Vagina (tissue), 2 donors: ENCODE measurements at regions not wholly inside any gene's neighbourhood (a gene's known extent, or its start where the extent isn't known, plus 50 kb on each side); places are given as distances from the start of the nearest gene placed in this dataset.

ENCODE experiments used
- DNase-seq, 2 donors: peaks; one replicate each; pipeline ENCODE4 v3.0.0-alpha.2; 2017; ENCODE audit errors: extremely low spot score in 2 of 2
- H3K27ac ChIP-seq: fragments of 200-600 bp; sonication (generic); one replicate; pipeline ENCODE4 v1.5.1; 2019
- H3K27me3 ChIP-seq: fragments of 200-600 bp; sonication (generic); one replicate; pipeline ENCODE4 v1.5.1; 2019
- H3K36me3 ChIP-seq, 2 donors: fragments of 200-600 bp; sonication (generic); one replicate each; pipeline ENCODE4 v1.5.1; 2017 to 2019
- H3K4me1 ChIP-seq: fragments of 200-600 bp; sonication (generic); one replicate; pipeline ENCODE4 v1.5.1; 2019
- H3K4me3 ChIP-seq, 2 donors: fragments of 200-600 bp; sonication (generic); 1 replicate in 1 of 2; 2 replicates in 1 of 2; pipeline ENCODE4 v1.5.1; 2016 to 2019
- H3K9me3 ChIP-seq: fragments of 200-600 bp; sonication (generic); one replicate; pipeline ENCODE4 v1.5.1; 2019
- POLR2A ChIP-seq, 2 donors: fragments of 450-650 bp; IDR thresholded peaks; one replicate each; pipeline ENCODE4 v1.6.1; 2017; ENCODE audit warnings: antibody characterized with exemption in 2 of 2, mild to moderate bottlenecking in 2 of 2, moderate library complexity in 2 of 2
- POLR2AphosphoS5 ChIP-seq, 2 donors: sonication (generic); formaldehyde crosslinking; IDR thresholded peaks; one replicate each; pipeline ENCODE4 v1.9.0; 2017; ENCODE audit warnings: antibody characterized with exemption in 2 of 2, mild to moderate bottlenecking in 2 of 2, low read depth in 1 of 2; ENCODE audit not compliant: insufficient read depth in 1 of 2
- intact Hi-C: fragments of 100-400 bp; cut with DNase I; formaldehyde crosslinking; loops from one replicate; pipeline ENCODE4 v1.15.1; 2023
- TF ChIP-seq, protein P1 (sequence below), 3 experiments: fragments of 450-650 bp in 2 of 3; fragments of 200-600 bp in 1 of 3; sonication (generic) in 1 of 3; IDR thresholded peaks; one replicate each; pipeline ENCODE4 v1.5.1; 2017 to 2019; ENCODE audit warnings: antibody characterized with exemption in 3 of 3, mild to moderate bottlenecking in 2 of 3, moderate library complexity in 2 of 3

DNA sequence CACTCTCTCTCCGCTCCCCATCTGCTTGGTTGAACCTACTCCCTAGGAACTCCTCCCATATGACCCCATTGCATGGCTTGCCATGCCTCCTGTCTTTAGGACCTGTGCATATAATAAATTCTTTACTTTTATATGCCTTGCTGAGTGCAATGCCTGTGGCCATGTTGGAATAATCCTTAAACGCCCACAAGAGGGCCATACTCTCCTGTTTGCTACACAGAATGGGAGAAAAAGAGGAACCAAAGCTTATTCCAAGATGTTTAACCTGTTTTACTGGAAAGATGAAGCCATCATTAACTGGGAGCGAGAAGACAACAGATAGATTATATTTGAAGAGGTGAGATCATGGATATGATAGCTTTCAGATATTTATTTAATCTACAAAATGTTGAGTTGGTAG lies 1097.8 kb downstream of the NAALADL2 start:
- TF ChIP-seq, protein P1, sequence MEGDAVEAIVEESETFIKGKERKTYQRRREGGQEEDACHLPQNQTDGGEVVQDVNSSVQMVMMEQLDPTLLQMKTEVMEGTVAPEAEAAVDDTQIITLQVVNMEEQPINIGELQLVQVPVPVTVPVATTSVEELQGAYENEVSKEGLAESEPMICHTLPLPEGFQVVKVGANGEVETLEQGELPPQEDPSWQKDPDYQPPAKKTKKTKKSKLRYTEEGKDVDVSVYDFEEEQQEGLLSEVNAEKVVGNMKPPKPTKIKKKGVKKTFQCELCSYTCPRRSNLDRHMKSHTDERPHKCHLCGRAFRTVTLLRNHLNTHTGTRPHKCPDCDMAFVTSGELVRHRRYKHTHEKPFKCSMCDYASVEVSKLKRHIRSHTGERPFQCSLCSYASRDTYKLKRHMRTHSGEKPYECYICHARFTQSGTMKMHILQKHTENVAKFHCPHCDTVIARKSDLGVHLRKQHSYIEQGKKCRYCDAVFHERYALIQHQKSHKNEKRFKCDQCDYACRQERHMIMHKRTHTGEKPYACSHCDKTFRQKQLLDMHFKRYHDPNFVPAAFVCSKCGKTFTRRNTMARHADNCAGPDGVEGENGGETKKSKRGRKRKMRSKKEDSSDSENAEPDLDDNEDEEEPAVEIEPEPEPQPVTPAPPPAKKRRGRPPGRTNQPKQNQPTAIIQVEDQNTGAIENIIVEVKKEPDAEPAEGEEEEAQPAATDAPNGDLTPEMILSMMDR (IDR thresholded peaks at IDR 0.05): no peak
- TF ChIP-seq POLR2AphosphoS5 (IDR thresholded peaks at IDR 0.05; ENCODE audit: insufficient read depth in 1 of 2, low read depth in 1 of 2): no peak
- no peak for TF ChIP-seq POLR2A (IDR thresholded peaks at IDR 0.05)
- Histone ChIP-seq H3K4me1 (no peaks in the 10 kb centered on the region), H3K36me3 (no peaks in the 10 kb centered on the region), H3K9me3 (no peaks in the 10 kb centered on the region), H3K27me3 (no peaks in the 10 kb centered on the region), H3K4me3 (no peak overlapping the region), H3K27ac (no peak overlapping the region)
- no peak for DNase-seq
- intact Hi-C loops: no loop called here

DNA sequence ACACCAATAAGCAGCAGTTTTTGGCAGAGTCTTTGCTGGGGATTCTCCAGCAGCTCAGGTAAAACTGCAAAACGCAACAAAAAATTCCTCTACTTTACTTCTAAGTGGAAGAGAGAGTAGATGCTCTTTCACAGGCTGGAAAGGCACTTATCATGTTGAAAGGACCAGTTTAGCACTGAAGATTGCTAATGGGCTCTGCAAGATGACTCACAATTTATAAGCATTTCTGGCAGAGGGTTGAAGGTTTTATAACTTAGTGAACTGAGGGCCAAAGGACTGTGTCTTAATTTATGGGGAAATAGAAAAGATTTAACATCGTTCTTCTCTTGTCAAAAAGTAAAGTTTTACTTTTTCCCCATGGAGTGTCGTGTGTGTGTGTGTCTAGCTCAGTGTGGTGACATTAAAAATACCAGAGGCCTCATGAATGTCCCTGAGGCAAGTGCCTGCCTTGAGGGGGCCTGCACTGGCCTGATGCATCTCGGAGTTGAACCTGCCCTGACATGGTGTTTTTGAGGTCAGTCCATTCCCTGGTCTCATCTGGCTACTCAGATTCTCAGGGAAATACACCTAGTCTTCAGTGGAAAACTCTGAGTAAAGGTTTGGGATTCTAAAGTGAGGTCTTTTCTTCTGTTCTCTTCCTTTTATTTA lies 1092.0 kb downstream of the NAALADL2 start:
- H3K4me3 ChIP-seq: no peak overlapping the region
- H3K9me3 ChIP-seq: no peaks in the 10 kb centered on the region
- no peak for DNase-seq
- no peaks in the 10 kb centered on the region for H3K36me3 ChIP-seq
- H3K27me3 ChIP-seq: no peaks in the 10 kb centered on the region
- peak overlapping the region; percentile 45 for H3K27ac ChIP-seq
- no peaks in the 10 kb centered on the region for H3K4me1 ChIP-seq
- no peak for TF ChIP-seq POLR2A (IDR thresholded peaks at IDR 0.05)
- TF ChIP-seq POLR2AphosphoS5 (IDR thresholded peaks at IDR 0.05; ENCODE audit: insufficient read depth in 1 of 2, low read depth in 1 of 2): peak in 1 of 2 donors; percentile 14
- intact Hi-C loops: no loop called here

DNA sequence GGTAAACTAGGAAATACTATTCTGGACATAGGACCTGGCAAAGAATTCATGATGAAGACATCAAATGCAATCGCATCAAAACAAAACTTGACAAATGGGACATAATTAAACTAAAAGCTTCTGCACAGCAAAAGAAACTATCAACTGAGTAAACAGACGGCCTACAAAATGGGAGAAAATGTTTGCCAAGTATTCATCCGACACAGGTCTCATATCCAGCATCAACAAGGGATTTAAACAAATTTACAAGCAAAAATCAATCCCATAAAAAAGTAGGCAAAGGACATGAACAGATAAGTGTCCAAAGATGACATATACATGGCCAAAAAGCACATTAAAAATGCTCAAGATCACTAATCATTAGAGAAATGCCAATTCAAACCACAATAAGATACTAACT lies 1088.9 kb downstream of the NAALADL2 start:
- no peak overlapping the region for H3K4me3 ChIP-seq
- no peak for DNase-seq
- peak overlapping the region; percentile 2 for H3K27ac ChIP-seq
- intact Hi-C loops: no loop called here
- H3K27me3 ChIP-seq: no peaks in the 10 kb centered on the region
- no peaks in the 10 kb centered on the region for H3K4me1 ChIP-seq
- no peaks in the 10 kb centered on the region for H3K9me3 ChIP-seq
- TF ChIP-seq POLR2A (IDR thresholded peaks at IDR 0.05): no peak
- TF ChIP-seq, protein P1 (IDR thresholded peaks at IDR 0.05): no peak
- TF ChIP-seq POLR2AphosphoS5 (IDR thresholded peaks at IDR 0.05; ENCODE audit: insufficient read depth in 1 of 2, low read depth in 1 of 2): no peak
- no peaks in the 10 kb centered on the region for H3K36me3 ChIP-seq

DNA sequence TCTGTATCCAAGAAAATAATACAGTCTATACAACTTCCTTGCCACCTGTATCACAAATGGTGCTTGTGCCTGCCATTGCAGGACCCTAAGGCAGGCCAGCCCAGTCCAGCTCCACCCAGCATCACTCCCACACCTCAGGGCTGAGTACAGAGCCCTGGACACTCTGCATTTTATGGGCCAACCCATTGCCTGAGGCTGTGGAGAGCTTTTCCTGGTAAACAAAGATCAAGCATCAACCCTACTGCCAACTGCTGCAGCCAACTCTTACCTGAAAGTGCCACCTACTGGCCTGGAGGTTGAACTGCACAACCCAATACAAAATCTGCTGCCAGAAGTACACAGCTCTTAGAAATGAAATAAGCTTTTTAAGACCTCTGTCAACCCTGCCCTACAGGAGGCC lies 1082.2 kb downstream of the NAALADL2 start:
- DNase-seq: no peak
- no peak overlapping the region for H3K4me3 ChIP-seq
- TF ChIP-seq POLR2A (IDR thresholded peaks at IDR 0.05): no peak
- TF ChIP-seq, protein P1 (IDR thresholded peaks at IDR 0.05): no peak
- no peak for TF ChIP-seq POLR2AphosphoS5 (IDR thresholded peaks at IDR 0.05; ENCODE audit: insufficient read depth in 1 of 2, low read depth in 1 of 2)
- H3K9me3 ChIP-seq: no peaks in the 10 kb centered on the region
- no peaks in the 10 kb centered on the region for H3K4me1 ChIP-seq
- H3K36me3 ChIP-seq: no peaks in the 10 kb centered on the region
- H3K27me3 ChIP-seq: no peaks in the 10 kb centered on the region
- intact Hi-C loops: no loop called here
- no peak overlapping the region for H3K27ac ChIP-seq

DNA sequence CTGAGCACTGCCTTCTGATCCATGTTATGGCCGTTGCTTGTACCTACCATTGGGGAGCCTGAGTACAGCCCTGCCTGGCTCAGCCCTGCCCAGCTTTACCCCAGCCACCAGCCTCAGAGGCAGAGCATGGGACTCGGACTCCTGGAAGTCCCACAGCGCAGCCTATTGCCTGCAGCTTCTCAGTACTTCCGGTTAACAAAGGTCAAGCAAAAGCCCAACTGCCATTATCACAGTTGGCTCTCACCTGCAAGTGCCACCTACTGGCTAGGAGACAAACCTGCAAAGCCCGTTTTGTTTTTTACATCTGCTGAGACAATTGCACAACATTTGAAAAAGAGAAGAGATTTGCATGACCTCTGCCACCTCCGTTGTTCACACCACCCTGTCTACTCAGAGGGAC lies 1081.7 kb downstream of the NAALADL2 start:
- intact Hi-C loops: no loop called here
- DNase-seq: no peak
- Histone ChIP-seq H3K27me3 (no peaks in the 10 kb centered on the region), H3K4me1 (no peaks in the 10 kb centered on the region), H3K9me3 (no peaks in the 10 kb centered on the region), H3K27ac (no peak overlapping the region), H3K36me3 (no peaks in the 10 kb centered on the region), H3K4me3 (no peak overlapping the region)
- no peak for TF ChIP-seq POLR2A (IDR thresholded peaks at IDR 0.05)
- TF ChIP-seq POLR2AphosphoS5 (IDR thresholded peaks at IDR 0.05; ENCODE audit: insufficient read depth in 1 of 2, low read depth in 1 of 2): no peak
- TF ChIP-seq, protein P1 (IDR thresholded peaks at IDR 0.05): no peak
